ENCODE measurements at regions not wholly inside any gene's neighbourhood (a gene's known extent, or its start where the extent isn't known, plus 50 kb on each side); places are given as distances from the start of the nearest gene placed in this dataset.

- DNase-seq, result no peak
- no peak for TF ChIP-seq POLR2A (IDR thresholded peaks at IDR 0.05)
- TF ChIP-seq, protein P1, sequence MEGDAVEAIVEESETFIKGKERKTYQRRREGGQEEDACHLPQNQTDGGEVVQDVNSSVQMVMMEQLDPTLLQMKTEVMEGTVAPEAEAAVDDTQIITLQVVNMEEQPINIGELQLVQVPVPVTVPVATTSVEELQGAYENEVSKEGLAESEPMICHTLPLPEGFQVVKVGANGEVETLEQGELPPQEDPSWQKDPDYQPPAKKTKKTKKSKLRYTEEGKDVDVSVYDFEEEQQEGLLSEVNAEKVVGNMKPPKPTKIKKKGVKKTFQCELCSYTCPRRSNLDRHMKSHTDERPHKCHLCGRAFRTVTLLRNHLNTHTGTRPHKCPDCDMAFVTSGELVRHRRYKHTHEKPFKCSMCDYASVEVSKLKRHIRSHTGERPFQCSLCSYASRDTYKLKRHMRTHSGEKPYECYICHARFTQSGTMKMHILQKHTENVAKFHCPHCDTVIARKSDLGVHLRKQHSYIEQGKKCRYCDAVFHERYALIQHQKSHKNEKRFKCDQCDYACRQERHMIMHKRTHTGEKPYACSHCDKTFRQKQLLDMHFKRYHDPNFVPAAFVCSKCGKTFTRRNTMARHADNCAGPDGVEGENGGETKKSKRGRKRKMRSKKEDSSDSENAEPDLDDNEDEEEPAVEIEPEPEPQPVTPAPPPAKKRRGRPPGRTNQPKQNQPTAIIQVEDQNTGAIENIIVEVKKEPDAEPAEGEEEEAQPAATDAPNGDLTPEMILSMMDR (IDR thresholded peaks at IDR 0.05), result no peak
- peaks cover 0 to 10% (median 0%) of the 10 kb centered on the region in 12 donors for H3K4me1 ChIP-seq
- no peaks in the 10 kb centered on the region for H3K36me3 ChIP-seq
- H3K9me3 ChIP-seq, result no peaks in the 10 kb centered on the region
- peak in 2 of 4 donors; percentile 55 to 67 for ATAC-seq
- H3K4me3 ChIP-seq, result no peak overlapping the region
- intact Hi-C loops (cut with DNase I), result no loop called here
- 19 to 25% (median 21%) methylated on average over 4 of the region's 4 CpGs for WGBS, 4 donors
- no peak overlapping the region for H3K27ac ChIP-seq
- peaks cover 0 to 3% (median 0%) of the 10 kb centered on the region in 9 donors for H3K27me3 ChIP-seq
These were observed 210.7 kb upstream of the IGFBP7 start for GRCh38 chr4:57320849-57321248.

- intact Hi-C loops (cut with DNase I), result no loop called here
- TF ChIP-seq POLR2A (IDR thresholded peaks at IDR 0.05), result no peak
- TF ChIP-seq, protein P1 (IDR thresholded peaks at IDR 0.05), result no peak
- H3K27me3 ChIP-seq, result peaks cover 0 to 3% (median 0%) of the 10 kb centered on the region in 9 donors
- no peaks in the 10 kb centered on the region for H3K36me3 ChIP-seq
- H3K4me3 ChIP-seq, result no peak overlapping the region
- H3K27ac ChIP-seq, result no peak overlapping the region
- ATAC-seq (no peak), DNase-seq (no peak)
- peaks cover 0 to 7% (median 0%) of the 10 kb centered on the region in 12 donors for H3K4me1 ChIP-seq
- H3K9me3 ChIP-seq, result no peaks in the 10 kb centered on the region
- WGBS, 4 donors, result 64 to 76% (median 72%) methylated on average over 3 of the region's 3 CpGs
These were observed 210.0 kb upstream of the IGFBP7 start for GRCh38 chr4:57320217-57320616.

- intact Hi-C loops (cut with DNase I), result no loop called here
- Histone ChIP-seq H3K9me3 (no peaks in the 10 kb centered on the region), H3K27me3 (peaks cover 0 to 3% (median 0%) of the 10 kb centered on the region in 9 donors), H3K36me3 (no peaks in the 10 kb centered on the region), H3K4me3 (no peak overlapping the region), H3K4me1 (no peaks in the 10 kb centered on the region), H3K27ac (no peak overlapping the region)
- no peak for TF ChIP-seq POLR2A (IDR thresholded peaks at IDR 0.05)
- TF ChIP-seq, protein P1 (IDR thresholded peaks at IDR 0.05), result no peak
- 89 to 94% (median 91%) methylated on average over 2 of the region's 2 CpGs for WGBS, 4 donors
- no peak for ATAC-seq
- DNase-seq, result no peak
These were observed 208.5 kb upstream of the IGFBP7 start for GRCh38 chr4:57318703-57319102.

GRCh38 chr4:57314636-57315035 lies 204.5 kb upstream of the IGFBP7 start:
- Histone ChIP-seq H3K4me3 (no peak overlapping the region), H3K4me1 (no peaks in the 10 kb centered on the region), H3K27me3 (no peaks in the 10 kb centered on the region), H3K36me3 (no peaks in the 10 kb centered on the region), H3K9me3 (no peaks in the 10 kb centered on the region), H3K27ac (no peak overlapping the region)
- intact Hi-C loops (cut with DNase I), result no loop called here
- ATAC-seq (no peak), DNase-seq (no peak)
- WGBS, 4 donors, result 83 to 92% (median 90%) methylated on average over 5 of the region's 5 CpGs
- TF ChIP-seq POLR2A (IDR thresholded peaks at IDR 0.05), result no peak
- TF ChIP-seq, protein P1 (IDR thresholded peaks at IDR 0.05), result no peak

Measured in heart left ventricle (tissue), 16 donors.